ENCODE measurements at regions not wholly inside any gene's neighbourhood (a gene's known extent, or its start where the extent isn't known, plus 50 kb on each side); places are given as distances from the start of the nearest gene placed in this dataset.

GRCh38 chr1:90356991-90357390, 360.1 kb downstream of the BARHL2 start:
- TF ChIP-seq POLR2AphosphoS5 (IDR thresholded peaks at IDR 0.05; ENCODE audit: borderline replicate concordance, low read depth, low read length) (no peak), EZH2 (IDR thresholded peaks at IDR 0.05) (no peak)
